PC-9 (cell line): ENCODE measurements at regions not wholly inside any gene's neighbourhood (a gene's known extent, or its start where the extent isn't known, plus 50 kb on each side); places are given as distances from the start of the nearest gene placed in this dataset.

Experiments
- BruUV-seq: library from RNA; stranded (reverse); fragments of 400-500 nt; replicated peaks from 2 replicates; lab custom pipeline; 2021; lab: Mats Ljungman, UMichigan
- CTCF ChIA-PET: fragments of 300-600 bp; sonication (Branson Sonifier 250); formaldehyde crosslinking; loops from one replicate; lab custom pipeline; 2022; ENCODE audit warnings: antibody characterized with exemption; lab: Charles Lee
- POLR2A ChIA-PET: fragments of 300-600 bp; sonication (Branson Sonifier 250); formaldehyde crosslinking; loops from one replicate; lab custom pipeline; 2022; ENCODE audit warnings: antibody characterized with exemption; ENCODE audit not compliant: unreplicated experiment; lab: Charles Lee
- DNase-seq, 2 experiments: peaks; one replicate each; pipeline versions ENCODE4 v3.0.0 to v3.0.0-alpha.2; 2015 to 2022; ENCODE audit warnings: mixed read lengths in 1 of 2
- H2AFZ ChIP-seq: fragments of 200-600 bp; sonication (generic); 2 replicates; pipeline ENCODE4 v1.8.1; 2017; ENCODE audit warnings: antibody characterized with exemption
- H3F3A ChIP-seq: fragments of 200-600 bp; sonication (generic); 2 replicates; pipeline ENCODE4 v1.8.1; 2017; ENCODE audit warnings: antibody characterized with exemption, mild to moderate bottlenecking, low read depth; ENCODE audit not compliant: insufficient read depth
- H3K27ac ChIP-seq: fragments of 200-600 bp; sonication (generic); 2 replicates; pipeline ENCODE4 v1.6.1; 2016; ENCODE audit warnings: mixed run types
- H3K27me3 ChIP-seq: fragments of 200-600 bp; sonication (generic); 2 replicates; pipeline ENCODE4 v1.6.1; 2016; ENCODE audit warnings: low read depth, mixed run types; ENCODE audit not compliant: insufficient read depth
- H3K36me3 ChIP-seq: fragments of 200-600 bp; sonication (generic); 2 replicates; pipeline ENCODE4 v1.6.1; 2016; ENCODE audit warnings: low read depth, mixed run types
- H3K4me1 ChIP-seq: fragments of 200-600 bp; sonication (generic); replicated peaks from 2 replicates; pipeline ENCODE4 v1.6.1; 2016; ENCODE audit warnings: mixed run types; ENCODE audit not compliant: insufficient read depth
- H3K4me2 ChIP-seq: fragments of 200-600 bp; sonication (generic); 2 replicates; pipeline ENCODE4 v1.6.1; 2017; ENCODE audit warnings: mixed run types
- H3K4me3 ChIP-seq: fragments of 200-600 bp; sonication (generic); 2 replicates; pipeline ENCODE4 v1.6.1; 2016; ENCODE audit warnings: mixed run types
- H3K79me2 ChIP-seq: fragments of 200-600 bp; sonication (generic); 2 replicates; pipeline ENCODE4 v1.6.1; 2017; ENCODE audit warnings: low read depth, mixed run types
- H3K9me2 ChIP-seq: fragments of 200-600 bp; sonication (generic); 2 replicates; pipeline ENCODE4 v1.8.1; 2017; ENCODE audit warnings: mild to moderate bottlenecking; ENCODE audit not compliant: insufficient read depth
- H3K9me3 ChIP-seq: fragments of 200-600 bp; sonication (generic); 2 replicates; pipeline ENCODE4 v1.8.1; 2016; ENCODE audit warnings: low read depth; ENCODE audit not compliant: insufficient read depth
- H4K20me1 ChIP-seq: fragments of 200-600 bp; sonication (generic); 2 replicates; pipeline ENCODE4 v1.8.1; 2017; ENCODE audit not compliant: insufficient read depth
- CTCF ChIP-seq: fragments of 200-600 bp; sonication (generic); conservative IDR thresholded peaks from 2 replicates; pipeline ENCODE4 v1.6.1; 2017; ENCODE audit warnings: mixed run types, antibody characterized with exemption, mild to moderate bottlenecking, moderate library complexity
- EZH2 ChIP-seq: fragments of 200-600 bp; sonication (generic); IDR thresholded peaks from 2 replicates; pipeline ENCODE4 v1.8.0; 2017; ENCODE audit warnings: antibody characterized with exemption, low read depth
- intact Hi-C: fragments of 100-400 bp; cut with micrococcal nuclease; formaldehyde crosslinking; loops from one replicate; pipeline ENCODE4 v1.10.0; 2022; ENCODE audit not compliant: unreplicated experiment

- Histone ChIP-seq H2AFZ (no peak overlapping the region), H3K9me2 (no peaks in the 10 kb centered on the region), H3K4me1 (peaks cover 24% of the 10 kb centered on the region), H3K36me3 (peaks cover 4% of the 10 kb centered on the region; the same call in 1 of the 2 replicates), H3K4me2 (no peak overlapping the region), H3K4me3 (no peak overlapping the region), H3K27me3 (no peaks in the 10 kb centered on the region), H3K27ac (no peak overlapping the region), H3K9me3 (peaks cover 6% of the 10 kb centered on the region; the same call in 1 of the 2 replicates), H4K20me1 (no peaks in the 10 kb centered on the region), H3K79me2 (no peaks in the 10 kb centered on the region), H3F3A (0 out of 2 replicates have a peak, but pooled peaks cover 4% of the 10 kb centered on the region)
- DNase-seq: no peak
- intact Hi-C loops: no loop called here
- BruUV-seq: no TSS peak
- POLR2A ChIA-PET: no interaction called here
- TF ChIP-seq CTCF (no peak), EZH2 (no peak)
- CTCF ChIA-PET: no interaction called here
Observed at GRCh38 chr5:148923023-148923422, 96.6 kb downstream of the ADRB2 start.

DNA sequence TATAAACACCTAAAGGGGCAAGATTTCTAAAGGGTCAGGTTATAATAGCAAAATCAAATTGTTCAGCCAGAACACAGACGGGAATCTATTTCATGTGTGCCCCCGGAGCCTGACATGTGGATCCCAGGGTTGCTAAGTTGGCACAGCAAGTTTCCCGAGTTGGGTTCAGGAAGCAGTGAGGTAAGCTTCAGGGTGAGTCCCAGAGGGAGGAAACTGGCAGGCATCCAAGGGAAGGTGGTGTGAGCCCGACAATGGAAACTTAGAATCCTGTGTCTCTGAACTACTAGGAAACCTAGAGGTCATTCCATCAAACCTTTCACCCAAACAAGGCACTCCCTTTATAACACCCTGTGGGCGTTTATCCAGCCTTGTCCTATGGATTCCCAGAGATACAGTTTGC lies 98.4 kb downstream of the ADRB2 start:
- H3K79me2 ChIP-seq: no peaks in the 10 kb centered on the region
- H3K4me2 ChIP-seq: peak overlapping the region; percentile 48
- H3K36me3 ChIP-seq: peaks cover 4% of the 10 kb centered on the region; the same call in 1 of the 2 replicates
- H2AFZ ChIP-seq: no peak overlapping the region
- DNase-seq: peak; percentile 48 to 84
- H3K4me3 ChIP-seq: no peak overlapping the region
- intact Hi-C loops: no loop called here
- H3K27ac ChIP-seq: peak overlapping the region; percentile 70
- ChIA-PET POLR2A (no interaction called here), CTCF (no interaction called here)
- 0 out of 2 replicates have a peak, but pooled peaks cover 4% of the 10 kb centered on the region for H3F3A ChIP-seq
- no peaks in the 10 kb centered on the region for H3K27me3 ChIP-seq
- no peaks in the 10 kb centered on the region for H3K9me2 ChIP-seq
- BruUV-seq: no TSS peak
- H3K4me1 ChIP-seq: peaks cover 24% of the 10 kb centered on the region
- H4K20me1 ChIP-seq: no peaks in the 10 kb centered on the region
- no peak for TF ChIP-seq EZH2
- TF ChIP-seq CTCF: no peak
- peaks cover 6% of the 10 kb centered on the region; the same call in 1 of the 2 replicates for H3K9me3 ChIP-seq

DNA sequence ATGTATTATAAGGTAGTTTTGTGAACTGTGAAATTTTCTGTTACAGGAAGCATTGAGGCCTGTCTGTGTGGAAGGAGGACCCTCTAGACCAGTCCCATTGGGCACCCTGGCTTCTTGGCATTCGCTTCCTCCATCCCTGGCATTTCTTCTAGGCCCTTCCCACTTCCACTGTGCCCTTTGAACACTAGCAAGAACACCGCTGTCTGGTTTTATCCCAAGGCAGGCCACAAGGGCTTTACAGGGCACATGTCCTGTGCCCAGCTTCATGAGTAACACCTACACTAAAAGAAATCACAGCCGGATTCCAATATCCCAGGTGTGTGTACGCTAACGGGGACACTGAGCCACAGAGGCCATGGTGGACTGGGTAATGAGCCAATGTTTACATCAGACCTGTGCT lies 99.8 kb downstream of the ADRB2 start:
- Histone ChIP-seq H3K4me1 (peaks cover 24% of the 10 kb centered on the region), H3K9me2 (no peaks in the 10 kb centered on the region), H3K9me3 (peaks cover 6% of the 10 kb centered on the region; the same call in 1 of the 2 replicates), H2AFZ (no peak overlapping the region), H3K4me3 (no peak overlapping the region), H3K27me3 (no peaks in the 10 kb centered on the region), H3K36me3 (peaks cover 4% of the 10 kb centered on the region; the same call in 1 of the 2 replicates), H3K4me2 (no peak overlapping the region), H3K79me2 (no peaks in the 10 kb centered on the region), H3F3A (0 out of 2 replicates have a peak, but pooled peaks cover 4% of the 10 kb centered on the region), H4K20me1 (no peaks in the 10 kb centered on the region), H3K27ac (no peak overlapping the region)
- DNase-seq: no peak
- intact Hi-C loops: no loop called here
- no peak for TF ChIP-seq EZH2
- no peak for TF ChIP-seq CTCF
- POLR2A ChIA-PET: no interaction called here
- CTCF ChIA-PET: no interaction called here
- BruUV-seq: no TSS peak
